HL-60 (cell line): ENCODE measurements at regions not wholly inside any gene's neighbourhood (a gene's known extent, or its start where the extent isn't known, plus 50 kb on each side); places are given as distances from the start of the nearest gene placed in this dataset.

ENCODE experiments used
- DNase-seq, 2 experiments: peaks; one replicate each; pipeline ENCODE4 v3.0.0-alpha.2; 2010 to 2020; ENCODE audit warnings: low read depth in 1 of 2, low spot score in 1 of 2
- H3K27ac ChIP-seq: fragments of 250-450 bp; sonication (Bioruptor Pico); replicated peaks from 2 replicates; pipeline ENCODE4 v1.5.1; 2020; ENCODE audit warnings: mild to moderate bottlenecking, moderate library complexity
- H3K27me3 ChIP-seq: fragments of 250-450 bp; sonication (Bioruptor Pico); 2 replicates; pipeline ENCODE4 v1.5.1; 2021; ENCODE audit warnings: mild to moderate bottlenecking, moderate library complexity; ENCODE audit not compliant: insufficient read depth, poor library complexity, severe bottlenecking
- H3K4me3 ChIP-seq: replicated peaks from 2 replicates; pipeline ENCODE4 v1.5.1; 2011; ENCODE audit warnings: mild to moderate bottlenecking, control low read depth, low read length; ENCODE audit not compliant: insufficient read depth
- CTCF ChIP-seq: IDR thresholded peaks from one replicate; pipeline ENCODE4 v1.5.1; 2011; ENCODE audit warnings: low read length, control low read depth, inconsistent platforms; ENCODE audit not compliant: insufficient read depth
- GABPA ChIP-seq: IDR thresholded peaks from 2 replicates; pipeline ENCODE4 v1.6.1; 2012; ENCODE audit warnings: low read depth
- POLR2AphosphoS5 ChIP-seq: IDR thresholded peaks from 2 replicates; pipeline ENCODE4 v1.6.1; 2012; ENCODE audit warnings: low read depth
- REST ChIP-seq: IDR thresholded peaks from 2 replicates; pipeline ENCODE4 v1.6.1; 2012; ENCODE audit warnings: low read depth; ENCODE audit not compliant: insufficient replicate concordance
- SPI1 ChIP-seq: IDR thresholded peaks from 2 replicates; pipeline ENCODE4 v1.6.1; 2012; ENCODE audit warnings: low read depth, mild to moderate bottlenecking, borderline replicate concordance

GRCh38 chr7:18157233-18157632 is 129.6 kb upstream of the PRPS1L1 start:
- Histone ChIP-seq H3K4me3 (no peak overlapping the region), H3K27me3 (no peaks in the 10 kb centered on the region), H3K27ac (no peak overlapping the region)
- no peak for DNase-seq
- TF ChIP-seq SPI1 (no peak), CTCF (no peak), GABPA (no peak), POLR2AphosphoS5 (no peak), REST (no peak)

GRCh38 chr7:18162657-18163056 is 135.0 kb upstream of the PRPS1L1 start:
- DNase-seq: no peak
- Histone ChIP-seq H3K27me3 (no peaks in the 10 kb centered on the region), H3K27ac (no peak overlapping the region), H3K4me3 (no peak overlapping the region)
- TF ChIP-seq REST: no peak
- TF ChIP-seq CTCF: no peak

DNA sequence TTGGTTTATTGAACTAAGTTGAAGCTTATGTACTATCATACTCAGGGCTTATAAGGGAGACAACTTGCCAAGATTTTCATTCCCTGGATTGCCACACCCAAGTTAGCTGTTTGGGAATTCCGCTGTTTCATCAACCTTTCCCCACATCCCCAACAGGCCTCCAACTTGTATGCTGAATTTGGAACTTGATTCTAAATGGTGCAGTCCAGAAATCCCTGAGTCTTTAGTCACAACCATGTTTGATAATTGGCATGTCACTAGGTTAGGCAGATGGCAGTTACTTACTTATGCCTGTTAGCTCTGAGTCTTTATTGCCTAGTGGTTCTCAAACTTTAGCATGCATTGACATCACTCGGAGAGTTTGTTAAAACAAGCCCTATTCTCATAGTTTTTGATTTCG is 135.4 kb upstream of the PRPS1L1 start:
- no peak for TF ChIP-seq SPI1
- TF ChIP-seq CTCF: no peak
- TF ChIP-seq GABPA: no peak
- TF ChIP-seq POLR2AphosphoS5: no peak
- TF ChIP-seq REST: no peak
- Histone ChIP-seq H3K4me3 (no peak overlapping the region), H3K27ac (no peak overlapping the region), H3K27me3 (no peaks in the 10 kb centered on the region)
- no peak for DNase-seq
